Right atrium auricular region (tissue), 2 donors: ENCODE measurements at regions not wholly inside any gene's neighbourhood (a gene's known extent, or its start where the extent isn't known, plus 50 kb on each side); places are given as distances from the start of the nearest gene placed in this dataset.

Experiments
- DNase-seq: peaks from one replicate; pipeline ENCODE4 v3.0.0-alpha.2; 2019; ENCODE audit warnings: low spot score
- H3K27ac ChIP-seq, 2 donors: fragments of 200-600 bp; sonication (generic); 1 replicate in 1 of 2; 2 replicates in 1 of 2; pipeline ENCODE4 v1.5.1; 2016 to 2019
- H3K27me3 ChIP-seq, 2 donors: fragments of 200-600 bp; sonication (generic); one replicate each; pipeline versions ENCODE4 v1.5.1 to v1.6.0; 2017 to 2019
- H3K36me3 ChIP-seq: fragments of 200-600 bp; sonication (generic); one replicate; pipeline ENCODE4 v1.5.1; 2016
- H3K4me1 ChIP-seq, 2 donors: fragments of 200-600 bp; sonication (generic); one replicate each; pipeline versions ENCODE4 v1.5.1 to v1.6.0; 2017 to 2019
- H3K4me3 ChIP-seq, 2 donors: fragments of 200-600 bp; sonication (generic); 1 replicate in 1 of 2; 2 replicates in 1 of 2; pipeline ENCODE4 v1.5.1; 2017 to 2019; ENCODE audit warnings: mild to moderate bottlenecking in 1 of 2, moderate library complexity in 1 of 2
- H3K9me3 ChIP-seq, 2 donors: fragments of 200-600 bp; sonication (generic); one replicate each; pipeline ENCODE4 v1.5.1; 2019
- CTCF ChIP-seq, 2 donors: fragments of 200-600 bp; sonication (generic); IDR thresholded peaks; one replicate each; pipeline ENCODE4 v1.5.1; 2019; ENCODE audit warnings: antibody characterized with exemption in 2 of 2

GRCh38 chr2:122734766-122735424 is 979.4 kb downstream of the TSN start:
- no peak for TF ChIP-seq CTCF (IDR thresholded peaks at IDR 0.05)
- no peak overlapping the region for H3K27ac ChIP-seq
- no peaks in the 10 kb centered on the region for H3K27me3 ChIP-seq

GRCh38 chr2:122736279-122736678 is 980.8 kb downstream of the TSN start:
- Histone ChIP-seq H3K27me3 (no peaks in the 10 kb centered on the region), H3K9me3 (no peaks in the 10 kb centered on the region), H3K27ac (no peak overlapping the region), H3K36me3 (no peaks in the 10 kb centered on the region), H3K4me3 (no peak overlapping the region), H3K4me1 (no peaks in the 10 kb centered on the region)
- no peak for DNase-seq
- TF ChIP-seq CTCF (IDR thresholded peaks at IDR 0.05): no peak

More at GRCh38 chr2:122734766-122735424, 979.4 kb downstream of the TSN start:
- no peaks in the 10 kb centered on the region for H3K9me3 ChIP-seq
- H3K36me3 ChIP-seq: no peaks in the 10 kb centered on the region
- no peaks in the 10 kb centered on the region for H3K4me1 ChIP-seq
- no peak for DNase-seq
- no peak overlapping the region for H3K4me3 ChIP-seq

- Histone ChIP-seq H3K36me3 (no peaks in the 10 kb centered on the region), H3K27me3 (no peaks in the 10 kb centered on the region), H3K4me3 (no peak overlapping the region), H3K4me1 (no peaks in the 10 kb centered on the region), H3K27ac (no peak overlapping the region), H3K9me3 (no peaks in the 10 kb centered on the region)
- no peak for TF ChIP-seq CTCF (IDR thresholded peaks at IDR 0.05)
- no peak for DNase-seq
These were observed 982.1 kb downstream of the TSN start for GRCh38 chr2:122737429-122738077.

GRCh38 chr2:122739732-122740593 is 984.5 kb downstream of the TSN start:
- no peak for DNase-seq
- H3K4me1 ChIP-seq: no peaks in the 10 kb centered on the region
- H3K4me3 ChIP-seq: no peak overlapping the region
- no peak overlapping the region for H3K27ac ChIP-seq
- H3K9me3 ChIP-seq: no peaks in the 10 kb centered on the region
- H3K36me3 ChIP-seq: no peaks in the 10 kb centered on the region
- no peaks in the 10 kb centered on the region for H3K27me3 ChIP-seq
- TF ChIP-seq CTCF (IDR thresholded peaks at IDR 0.05): no peak

GRCh38 chr2:122740594-122740948 is 985.1 kb downstream of the TSN start:
- no peak overlapping the region for H3K4me3 ChIP-seq
- no peak for DNase-seq
- no peaks in the 10 kb centered on the region for H3K27me3 ChIP-seq
- TF ChIP-seq CTCF (IDR thresholded peaks at IDR 0.05): no peak
- no peak overlapping the region for H3K27ac ChIP-seq
- no peaks in the 10 kb centered on the region for H3K9me3 ChIP-seq
- no peaks in the 10 kb centered on the region for H3K4me1 ChIP-seq
- H3K36me3 ChIP-seq: no peaks in the 10 kb centered on the region
